ENCODE measurements at regions not wholly inside any gene's neighbourhood (a gene's known extent, or its start where the extent isn't known, plus 50 kb on each side); places are given as distances from the start of the nearest gene placed in this dataset.

- TF ChIP-seq ZNF274 (IDR thresholded peaks at IDR 0.05; ENCODE audit: low read depth, low read length), result no peak
- TF ChIP-seq SUZ12 (IDR thresholded peaks at IDR 0.05; ENCODE audit: extremely low read depth, insufficient read depth, insufficient read length), result no peak
Measured at GRCh38 chr6:85273870-85274269, 176.0 kb upstream of the NT5E start.
